ENCODE measurements at regions not wholly inside any gene's neighbourhood (a gene's known extent, or its start where the extent isn't known, plus 50 kb on each side); places are given as distances from the start of the nearest gene placed in this dataset.

GRCh38 chr4:189305500-189305899 lies 635.2 kb upstream of the FRG1 start:
- DNase-seq: no peak

DNA sequence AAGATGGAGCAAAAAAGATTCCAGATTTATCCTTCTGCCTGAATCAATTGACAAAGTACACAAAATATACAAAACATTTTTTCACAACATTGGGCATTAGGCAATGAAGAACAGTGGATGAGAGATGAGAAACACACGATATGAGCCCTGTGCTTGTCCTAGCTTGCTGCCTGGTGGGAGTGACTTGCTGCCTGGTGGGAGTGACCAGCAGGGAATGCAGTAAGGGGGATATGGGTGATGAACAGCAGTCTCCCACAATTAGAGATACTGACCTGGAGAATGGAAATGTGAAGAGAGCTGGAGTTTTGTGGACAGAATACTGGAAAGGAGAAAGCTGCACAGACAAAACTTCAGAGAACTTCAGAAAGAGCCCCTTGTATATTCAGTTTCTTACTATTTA lies 629.4 kb upstream of the FRG1 start:
- DNase-seq: no peak

DNA sequence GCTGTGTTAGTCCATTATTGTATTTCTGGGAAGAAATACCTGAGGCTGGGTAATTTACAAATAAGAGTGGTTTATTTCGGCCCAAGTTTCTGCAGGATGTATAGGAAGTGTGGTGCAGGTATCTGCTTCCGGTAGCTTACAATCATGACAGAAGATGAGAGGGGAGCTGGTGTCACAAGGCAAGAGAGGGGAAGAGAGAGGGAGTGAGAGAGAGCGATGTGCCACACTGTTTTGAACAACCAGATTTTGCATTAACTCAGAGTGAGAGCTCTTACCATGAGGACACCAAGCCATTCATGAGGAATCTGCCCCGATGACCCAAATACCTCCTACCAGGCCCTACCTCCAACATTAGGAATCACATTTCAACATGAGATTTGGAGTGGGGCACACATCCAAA lies 627.6 kb upstream of the FRG1 start:
- no peak for DNase-seq

DNA sequence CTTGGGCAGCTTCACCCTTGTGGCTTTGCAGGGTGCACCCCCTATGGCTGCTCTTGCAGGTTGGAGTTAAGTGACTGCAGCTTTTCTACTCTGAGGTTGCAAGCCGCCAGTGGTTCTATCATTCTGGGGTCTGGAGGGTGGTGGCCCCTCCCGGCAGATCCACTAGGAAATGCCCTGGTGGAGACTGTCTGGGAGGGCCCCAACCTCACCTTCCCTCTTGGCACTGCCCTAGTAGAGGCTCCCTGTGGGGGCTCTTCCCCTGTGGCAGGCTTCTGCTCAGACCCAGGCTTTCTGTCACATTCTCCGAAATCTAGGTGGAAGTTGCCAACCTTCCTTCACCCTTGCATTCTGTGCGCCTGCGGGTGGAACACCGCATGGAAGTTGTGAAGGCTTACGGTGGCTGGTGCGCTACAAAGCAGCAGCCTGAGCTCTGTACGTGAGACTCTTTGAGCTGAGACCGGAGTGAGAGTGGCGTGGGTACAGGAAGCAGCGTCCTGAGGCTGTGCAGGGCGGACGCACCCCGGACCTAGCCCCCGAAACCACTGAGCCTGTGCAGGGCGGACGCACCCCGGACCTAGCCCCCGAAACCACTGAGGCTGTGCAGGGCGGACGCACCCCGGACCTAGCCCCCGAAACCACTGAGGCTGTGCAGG lies 626.7 kb upstream of the FRG1 start:
- DNase-seq: no peak

GRCh38 chr4:189322426-189322825 lies 618.2 kb upstream of the FRG1 start:
- no peak for DNase-seq

DNA sequence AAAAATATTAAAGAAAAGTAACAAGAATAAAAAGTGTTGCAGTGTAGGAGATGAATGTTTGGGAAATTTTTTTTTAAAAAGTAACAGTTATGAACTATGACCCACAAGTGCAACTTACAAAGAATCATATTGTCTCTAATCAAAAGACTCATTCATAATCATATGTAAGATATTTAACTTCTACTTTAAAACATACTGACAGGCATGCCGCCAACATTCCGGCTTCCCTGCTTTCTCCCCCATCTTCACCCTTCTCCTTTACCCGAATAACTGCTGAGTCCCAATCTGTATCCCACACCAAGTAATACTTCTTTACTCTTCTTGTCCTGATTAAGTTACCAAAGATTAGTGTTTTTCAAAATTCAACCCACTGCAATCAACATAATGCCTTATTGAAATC lies 598.8 kb upstream of the FRG1 start:
- no peak for DNase-seq

DNA sequence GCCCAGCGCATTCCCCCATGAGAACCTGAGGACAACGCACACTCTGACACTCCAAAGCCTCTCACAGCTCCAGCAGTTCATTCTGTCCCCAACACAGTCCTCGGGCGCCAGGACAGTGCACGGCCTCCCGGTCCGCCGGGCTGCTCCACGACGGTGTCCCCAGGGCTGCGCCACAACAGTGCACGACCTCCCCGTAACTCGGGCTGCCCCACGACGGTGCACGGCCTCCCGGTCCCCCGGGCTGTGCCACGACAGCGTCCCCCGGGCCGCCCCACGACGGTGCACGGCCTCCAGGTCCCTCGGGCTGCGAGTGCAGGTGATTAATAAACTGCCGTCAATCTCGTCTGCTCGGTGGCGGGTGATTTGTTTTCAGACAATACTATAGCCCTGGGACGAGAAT lies 585.1 kb upstream of the FRG1 start:
- no peak for DNase-seq

DNA sequence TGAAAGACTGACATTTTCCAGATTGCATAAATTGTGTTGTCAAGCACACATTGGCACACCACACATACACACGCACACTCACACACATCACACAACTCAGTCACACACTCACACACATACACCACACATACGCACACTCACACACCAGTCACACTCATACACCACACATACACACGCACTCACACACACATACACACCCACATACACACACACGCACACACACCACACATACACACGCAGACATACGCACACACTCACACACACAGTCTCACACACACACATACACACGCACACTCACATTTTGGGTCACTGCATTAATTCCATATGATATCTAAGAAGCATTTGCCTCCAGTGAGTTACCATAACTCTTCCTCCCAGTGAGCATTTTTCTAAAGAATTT lies 578.3 kb upstream of the FRG1 start:
- DNase-seq: no peak

- no peak for DNase-seq
Measured at GRCh38 chr4:189364032-189364449, 576.6 kb upstream of the FRG1 start.

DNA sequence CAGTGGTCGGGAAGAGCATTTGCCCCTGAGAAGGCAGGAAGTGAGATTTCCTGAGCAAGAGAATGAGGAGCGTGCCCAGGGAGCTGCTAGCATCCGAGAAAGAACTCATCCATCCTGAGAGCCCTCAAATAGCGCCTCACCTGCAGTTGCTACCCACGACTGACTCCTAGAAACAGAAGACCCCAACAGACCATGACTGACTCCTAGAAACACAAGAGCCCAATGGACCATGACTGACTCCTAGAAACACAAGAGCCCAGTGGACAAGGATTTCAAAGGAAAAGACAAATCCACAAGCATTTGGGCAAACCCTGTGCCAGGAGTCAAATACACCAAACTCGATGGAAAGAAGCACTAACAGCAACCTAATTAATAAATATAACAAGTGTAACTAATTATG lies 575.2 kb upstream of the FRG1 start:
- DNase-seq: no peak

DNA sequence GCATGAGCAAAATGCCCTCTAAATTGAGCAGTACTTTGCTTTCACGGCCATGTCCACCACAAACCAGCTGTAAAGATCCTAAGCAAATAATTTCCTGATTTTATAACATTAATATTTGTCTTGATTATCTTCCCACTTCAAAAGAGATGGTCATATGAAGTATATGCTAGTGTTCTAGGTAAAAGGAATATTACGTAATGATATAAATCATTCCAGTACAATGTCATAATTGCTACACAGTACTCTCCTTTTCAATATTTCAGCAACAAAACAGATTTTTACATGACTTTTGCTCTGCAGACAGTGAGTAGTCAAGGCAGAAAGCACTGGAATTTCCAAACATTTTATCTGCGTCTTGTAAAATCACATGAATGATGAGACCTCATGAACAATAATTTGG lies 572.8 kb upstream of the FRG1 start:
- no peak for DNase-seq

DNA sequence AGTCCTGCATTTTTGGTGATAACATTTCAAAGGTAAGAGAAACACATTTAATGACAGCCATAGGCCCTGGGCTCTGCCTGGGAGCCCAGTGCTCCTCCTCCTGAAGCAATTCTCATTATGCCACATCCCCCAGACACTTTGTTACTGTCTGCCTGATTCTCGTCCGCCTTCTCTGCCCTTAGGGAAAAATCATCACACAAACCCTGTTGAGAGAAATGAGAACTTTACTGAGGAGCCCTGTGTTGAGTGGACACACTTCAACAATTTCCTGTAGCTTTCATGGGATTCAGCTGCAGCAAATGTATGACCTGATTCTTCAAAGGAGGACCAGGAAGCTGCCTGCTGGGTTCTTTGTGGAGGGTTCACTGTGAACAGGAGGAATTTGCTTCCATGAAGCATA lies 566.5 kb upstream of the FRG1 start:
- no peak for DNase-seq

DNA sequence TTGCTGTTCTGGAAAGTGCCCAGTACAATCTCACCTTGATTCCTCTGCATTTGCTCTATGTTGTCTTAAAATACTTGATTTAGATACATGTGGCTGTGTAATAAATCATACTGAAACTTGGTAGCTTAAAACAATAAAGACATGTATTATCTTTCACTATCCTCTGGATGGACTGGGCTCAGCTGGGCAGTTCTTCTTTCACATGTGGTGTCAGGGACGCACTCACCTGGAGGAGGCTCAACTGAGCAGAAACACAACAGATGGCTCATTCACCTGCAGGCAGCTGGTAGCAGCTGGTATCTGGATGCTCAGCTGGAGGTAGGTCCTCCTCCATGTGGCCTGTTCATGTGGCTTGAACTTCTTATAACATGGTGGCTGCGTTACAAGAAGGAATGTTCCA lies 563.8 kb upstream of the FRG1 start:
- DNase-seq: no peak

DNA sequence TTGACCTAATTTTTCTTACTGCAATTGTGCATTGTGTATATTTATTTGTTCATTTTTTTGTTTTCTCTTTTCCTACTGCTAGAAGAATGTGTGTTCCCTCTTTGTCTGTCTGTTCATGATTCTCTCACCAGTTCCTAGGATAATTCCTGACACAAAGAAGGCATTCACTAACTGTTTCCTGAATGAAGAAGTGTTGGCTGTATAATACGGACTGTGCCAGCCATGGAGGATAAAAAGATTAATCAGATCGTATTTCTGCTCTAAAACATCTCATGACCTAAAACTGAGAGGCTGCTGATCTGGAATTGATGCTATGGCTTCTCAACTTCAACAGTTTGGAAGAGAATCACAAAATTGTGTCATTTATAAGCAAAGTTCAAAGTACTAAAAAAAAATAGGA lies 563.1 kb upstream of the FRG1 start:
- DNase-seq: no peak

GRCh38 chr4:189385098-189385497 lies 555.6 kb upstream of the FRG1 start:
- no peak for DNase-seq

GRCh38 chr4:189385579-189385978 lies 555.1 kb upstream of the FRG1 start:
- no peak for DNase-seq

DNA sequence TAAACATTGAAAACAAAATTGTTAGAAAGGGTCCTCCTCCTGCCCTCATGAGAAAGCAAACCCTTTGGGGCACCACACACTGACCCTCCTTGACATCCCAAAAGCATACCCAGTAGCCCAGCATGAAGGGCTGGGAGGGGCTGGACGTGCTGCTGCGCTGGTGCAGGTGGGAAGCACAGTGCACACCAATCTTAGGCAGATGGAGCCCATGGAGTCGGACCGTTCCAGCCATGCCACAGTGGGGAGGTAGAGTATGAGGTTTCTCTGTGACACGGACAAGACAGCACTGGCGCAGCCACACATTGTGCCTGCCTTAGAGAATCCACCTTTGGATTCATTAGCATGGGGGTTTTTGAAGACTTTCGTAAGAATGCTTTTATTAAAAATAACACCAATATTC lies 544.2 kb upstream of the FRG1 start:
- DNase-seq: no peak

DNA sequence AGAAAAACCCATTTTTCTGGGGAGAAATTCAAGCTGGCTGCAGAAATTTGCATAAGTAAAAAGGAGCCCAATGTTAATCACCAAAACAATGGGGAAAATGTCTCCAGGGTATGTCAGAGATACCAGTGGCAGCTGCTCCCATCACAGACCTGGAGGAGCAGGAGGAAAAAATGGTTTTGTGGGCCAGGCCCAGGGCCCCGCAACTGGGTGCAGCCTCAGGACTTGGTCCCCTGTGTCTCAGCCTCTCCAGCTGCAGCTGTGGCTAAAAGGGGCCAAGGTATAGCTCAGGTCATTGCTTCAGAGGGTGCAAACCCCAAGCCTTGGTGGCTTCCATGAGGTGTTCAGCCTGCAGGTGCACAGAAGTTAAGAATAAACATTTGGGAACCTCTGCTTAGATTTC lies 536.4 kb upstream of the FRG1 start:
- no peak for DNase-seq

- no peak for DNase-seq
Measured at GRCh38 chr4:189409158-189409557, 531.5 kb upstream of the FRG1 start.

- DNase-seq: no peak
Measured at GRCh38 chr4:189414021-189414420, 526.7 kb upstream of the FRG1 start.

- DNase-seq: no peak
Measured at GRCh38 chr4:189420572-189420971, 520.1 kb upstream of the FRG1 start.

DNA sequence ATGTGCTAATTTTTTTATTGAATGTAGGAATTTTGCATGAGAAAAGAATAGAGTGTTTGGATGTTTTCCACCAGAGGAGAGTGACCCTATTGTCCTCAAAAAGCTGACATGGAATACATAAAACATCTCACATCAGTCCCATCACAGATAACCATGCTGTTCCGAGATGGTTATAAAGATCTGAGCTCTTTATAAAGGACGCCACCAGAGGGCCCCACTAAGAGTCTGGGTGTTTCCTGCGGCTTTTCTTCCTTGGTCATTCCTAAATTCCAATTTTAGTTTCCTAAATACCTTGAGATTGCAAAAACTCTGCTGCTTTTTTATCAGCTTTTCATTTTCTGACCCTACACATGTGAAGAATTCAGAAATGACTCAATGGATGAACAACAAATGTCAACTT lies 504.5 kb upstream of the FRG1 start:
- no peak for DNase-seq

GRCh38 chr4:189440716-189441115 lies 500.0 kb upstream of the FRG1 start:
- no peak for DNase-seq

GRCh38 chr4:189443341-189443740 lies 497.3 kb upstream of the FRG1 start:
- no peak for DNase-seq

GRCh38 chr4:189445613-189446012 lies 495.1 kb upstream of the FRG1 start:
- DNase-seq: no peak

GRCh38 chr4:189463734-189464133 lies 476.9 kb upstream of the FRG1 start:
- no peak for DNase-seq
